GM19351 (cell line): ENCODE measurements at regions not wholly inside any gene's neighbourhood (a gene's known extent, or its start where the extent isn't known, plus 50 kb on each side); places are given as distances from the start of the nearest gene placed in this dataset.
"Not testable (repeated sequence)": the region's sequence is repeated elsewhere in the genome, so short reads cannot be mapped to it uniquely, and the experiment has no call there.

ENCODE experiments used
- ATAC-seq: cut with Tn5 transposase; IDR thresholded peaks from one replicate; pipeline ENCODE4 v1.9.1; 2021; ENCODE audit warnings: mild to moderate bottlenecking, moderate library complexity; ENCODE audit not compliant: unreplicated experiment

DNA sequence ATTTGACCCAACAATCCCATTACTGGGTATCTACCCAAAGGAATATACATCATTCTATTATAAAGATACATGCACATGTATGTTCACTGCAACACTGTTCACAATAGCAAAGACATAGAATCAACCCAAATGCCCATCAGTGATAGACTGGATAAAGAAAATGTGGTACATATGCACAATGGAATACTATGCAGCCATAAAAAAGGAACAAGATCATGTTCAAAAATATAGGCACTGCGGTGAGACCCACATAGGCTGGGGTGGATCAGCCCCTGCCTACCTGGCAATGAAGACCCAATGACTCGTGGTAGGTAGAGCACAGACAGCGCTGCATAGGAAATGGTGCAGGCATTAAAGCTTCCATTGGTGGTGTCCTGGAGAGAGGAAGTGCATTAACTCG, 88.6 kb upstream of the NFIL3 start:
- ATAC-seq: not testable (repeated sequence)

DNA sequence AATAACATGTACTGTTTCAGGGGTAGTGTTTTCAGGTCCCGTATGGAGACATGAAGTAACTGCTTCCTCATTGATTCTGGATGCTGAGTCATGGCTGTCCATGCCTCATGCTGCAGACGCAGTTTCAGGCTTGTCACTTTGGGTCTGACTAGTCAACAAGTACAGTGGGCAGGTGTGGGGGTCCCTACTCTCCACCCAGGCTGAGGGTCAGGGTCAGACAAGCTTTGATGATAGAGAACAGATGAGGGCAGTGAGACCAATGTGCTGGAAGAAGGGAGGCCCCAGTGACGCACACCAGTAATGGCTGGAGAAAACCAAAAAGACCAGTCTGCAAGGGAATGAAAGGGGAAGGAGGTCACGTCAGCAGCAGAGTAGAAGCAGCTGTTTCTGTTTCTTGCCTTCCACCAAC, 80.0 kb upstream of the NFIL3 start:
- no peak for ATAC-seq

DNA sequence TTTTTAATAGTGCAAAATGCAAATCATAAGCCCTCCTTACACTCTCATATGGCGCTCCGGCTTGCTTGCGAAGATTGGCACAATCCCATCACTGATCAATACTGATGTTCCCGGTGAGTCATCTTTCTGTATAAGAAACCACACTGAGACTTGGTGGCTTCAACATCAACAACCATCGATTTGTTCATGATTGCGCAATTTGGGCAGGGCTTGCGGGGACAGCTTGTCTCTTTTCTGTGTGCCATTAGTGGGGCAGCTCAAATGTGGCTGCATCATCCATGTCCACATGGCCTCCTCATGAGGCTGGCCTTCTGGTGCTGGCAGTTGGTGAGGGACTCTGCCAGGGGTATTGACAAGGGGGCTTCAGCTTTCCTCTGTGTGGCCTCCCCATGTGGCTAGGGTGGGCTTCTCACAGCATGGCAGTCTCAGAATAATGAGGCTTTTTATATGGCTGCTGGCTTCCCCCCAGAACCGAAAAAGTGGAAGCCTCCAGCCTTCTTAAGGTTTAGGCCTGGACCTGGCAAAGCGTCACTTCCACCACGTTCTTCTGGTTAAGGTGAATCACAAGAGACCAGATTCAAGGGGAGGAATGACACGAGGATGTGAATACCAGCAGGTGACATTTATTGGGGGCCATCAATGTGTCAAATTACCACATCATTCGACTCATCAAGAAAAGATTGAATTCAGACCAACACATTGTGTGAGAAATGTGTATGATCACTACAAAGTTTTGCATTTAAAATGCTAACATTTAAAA, 79.5 kb upstream of the NFIL3 start:
- ATAC-seq: no peak

DNA sequence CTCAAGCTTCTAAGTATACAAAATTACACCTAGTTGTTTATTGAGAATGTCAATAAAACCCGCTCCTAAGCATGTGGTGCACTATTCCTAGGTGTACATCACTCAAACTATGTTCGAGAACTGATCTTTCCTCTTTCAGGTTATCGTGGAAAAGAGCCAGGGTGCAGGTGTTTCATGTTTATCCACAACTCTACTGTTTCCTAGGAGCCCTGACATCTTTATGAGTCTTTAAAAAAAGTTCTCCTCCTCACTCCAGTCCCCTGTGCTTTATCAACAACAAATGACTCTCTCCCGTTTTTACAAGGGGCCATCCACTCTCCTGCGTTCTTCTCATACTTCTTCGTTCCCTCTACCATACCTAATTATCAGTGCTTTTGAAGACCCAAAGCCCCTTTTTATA, 78.8 kb upstream of the NFIL3 start:
- no peak for ATAC-seq

DNA sequence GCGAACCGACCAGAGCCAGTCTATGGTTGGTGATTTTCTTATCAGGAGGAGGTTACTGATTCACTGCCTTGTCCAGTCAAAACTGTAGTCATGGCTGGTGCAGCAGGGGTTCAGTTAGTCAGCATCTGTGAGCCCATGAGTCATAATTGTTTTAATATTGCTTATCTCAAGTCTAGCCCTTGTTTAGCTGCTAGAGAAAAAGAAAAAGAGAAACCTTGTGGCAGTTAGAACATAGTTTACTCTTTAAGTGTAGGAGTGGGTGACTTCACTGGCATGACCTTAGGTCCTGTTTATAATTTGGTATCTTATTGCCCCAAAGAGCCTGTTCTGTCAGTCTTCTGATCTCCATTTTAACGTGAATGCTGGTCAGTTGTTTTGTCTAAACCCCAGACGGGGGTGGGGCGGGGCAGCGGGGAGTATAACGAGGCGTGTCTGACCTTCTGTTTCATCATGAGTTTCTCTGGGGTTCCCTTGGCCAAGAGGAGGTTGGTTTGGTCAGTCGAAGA, 76.9 kb upstream of the NFIL3 start:
- peak; percentile 61 for ATAC-seq

DNA sequence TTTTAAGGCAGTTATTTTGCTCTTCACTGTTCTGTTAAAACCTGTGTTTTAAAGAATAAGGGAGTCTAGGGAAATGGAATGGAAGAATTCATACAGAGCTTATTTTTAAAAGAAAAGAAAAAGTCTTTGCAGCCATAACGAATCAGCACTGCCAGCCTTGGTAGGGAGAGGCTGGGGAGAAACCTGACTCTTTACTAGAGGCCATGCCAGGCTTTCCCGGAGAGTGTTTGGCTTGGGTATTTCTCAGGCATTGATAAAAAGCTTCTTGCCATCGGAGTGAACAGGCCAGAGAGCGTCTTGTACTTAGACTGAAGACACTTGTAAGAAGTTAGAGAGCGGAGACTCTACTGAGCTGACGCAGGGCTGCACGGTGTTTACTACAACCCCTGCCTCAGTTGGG, 72.7 kb upstream of the NFIL3 start:
- no peak for ATAC-seq

DNA sequence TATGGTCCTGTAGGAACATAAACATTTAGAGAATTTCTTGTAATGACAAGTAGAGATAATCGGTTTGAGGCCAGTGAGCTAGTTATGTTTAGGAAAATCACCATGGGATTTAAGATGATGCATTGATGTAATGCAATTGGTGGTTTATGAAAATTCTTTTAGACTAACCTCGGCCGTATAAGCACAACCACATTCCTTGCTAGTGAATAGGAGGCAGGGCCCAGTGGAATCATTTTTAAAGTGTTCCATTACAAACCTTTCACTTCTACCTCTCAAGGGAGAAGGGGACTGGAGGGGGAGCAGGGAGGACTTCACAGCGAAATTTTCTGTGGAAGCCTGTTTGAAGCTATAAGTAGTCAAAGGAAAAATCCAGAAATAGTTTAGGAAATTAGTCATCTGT, 71.8 kb upstream of the NFIL3 start:
- ATAC-seq: no peak

DNA sequence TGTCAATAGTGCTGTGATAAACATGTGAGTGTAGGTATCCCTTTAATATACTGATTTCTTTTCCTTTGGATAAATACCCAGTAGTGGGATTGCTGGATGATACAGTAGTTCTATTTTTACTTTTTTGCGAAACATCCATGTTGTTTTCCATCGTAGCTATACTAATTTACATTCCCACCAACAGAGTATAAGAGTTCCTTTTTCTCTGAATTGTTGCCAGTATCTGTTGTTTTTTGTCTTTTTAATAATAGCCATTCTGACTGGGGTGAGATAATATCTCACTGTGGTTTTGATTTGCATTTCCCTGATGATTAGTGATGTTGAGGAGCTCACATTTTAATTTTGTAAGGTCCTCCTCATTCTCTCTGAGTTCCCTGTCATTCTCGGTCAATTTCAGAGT, 71.1 kb upstream of the NFIL3 start:
- no peak for ATAC-seq

DNA sequence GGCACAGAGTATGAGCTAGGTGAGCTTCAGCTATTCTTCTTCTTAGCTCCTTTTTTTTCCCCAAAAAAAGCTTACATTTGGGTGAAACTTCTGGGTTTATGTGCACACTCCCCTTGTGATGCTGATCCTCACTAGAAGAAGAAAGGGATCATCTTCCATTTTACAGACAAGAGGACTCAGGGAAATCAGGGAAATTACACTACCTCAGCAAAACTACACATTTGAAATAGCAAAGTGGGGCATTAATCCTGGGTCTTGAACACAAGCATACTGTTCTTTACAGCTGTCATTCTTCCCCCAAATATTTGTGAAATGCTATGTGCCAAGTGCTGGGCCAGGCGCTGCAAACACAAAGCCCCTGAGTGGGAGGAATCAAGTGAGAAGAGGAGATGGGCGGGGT, 68.6 kb upstream of the NFIL3 start:
- no peak for ATAC-seq

DNA sequence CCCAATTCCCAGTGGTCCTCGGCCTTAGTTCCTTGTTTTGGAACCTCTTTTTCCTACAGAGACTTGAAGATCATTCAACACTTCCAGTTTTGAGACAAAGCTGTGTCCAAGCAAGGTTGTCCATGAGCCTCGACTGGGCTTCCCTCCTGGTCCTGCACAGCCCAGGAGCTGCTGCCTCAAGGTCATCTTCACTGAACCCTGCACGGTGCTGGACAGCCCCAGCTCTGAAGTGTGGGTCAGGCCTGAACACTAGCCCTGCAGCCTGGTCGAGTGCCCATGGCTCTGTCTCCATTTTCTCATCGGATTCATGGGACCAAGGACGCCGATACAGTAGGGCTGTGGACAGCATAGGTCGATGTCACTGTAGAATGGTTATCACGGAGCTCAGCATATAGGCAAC, 68.0 kb upstream of the NFIL3 start:
- ATAC-seq: no peak

DNA sequence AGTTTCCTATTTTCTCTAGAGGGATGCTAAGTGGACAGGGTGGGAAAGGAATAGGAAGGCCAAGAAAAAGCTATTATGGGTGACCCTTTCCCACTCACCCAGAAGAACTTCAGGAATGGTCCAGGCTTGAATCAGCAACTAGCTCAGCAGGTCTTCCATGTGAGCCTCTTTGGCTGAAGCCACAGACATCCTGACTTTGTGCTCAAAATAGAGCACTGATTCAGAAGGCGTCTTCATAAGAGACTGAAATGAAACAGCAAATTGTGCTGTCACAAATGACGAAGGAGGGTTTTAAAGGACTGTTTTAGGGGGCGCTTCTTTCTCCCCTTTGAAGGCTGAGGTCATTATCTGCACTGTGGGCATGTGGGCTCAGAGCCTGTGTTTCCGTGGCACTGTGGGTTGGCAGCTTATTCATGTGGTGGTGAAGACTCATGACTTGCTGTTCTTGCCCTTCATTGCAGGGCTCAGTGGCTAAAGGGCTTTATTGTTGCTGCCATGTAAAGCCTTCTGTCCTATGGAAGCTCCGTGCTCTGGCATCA, 65.8 kb upstream of the NFIL3 start:
- no peak for ATAC-seq

DNA sequence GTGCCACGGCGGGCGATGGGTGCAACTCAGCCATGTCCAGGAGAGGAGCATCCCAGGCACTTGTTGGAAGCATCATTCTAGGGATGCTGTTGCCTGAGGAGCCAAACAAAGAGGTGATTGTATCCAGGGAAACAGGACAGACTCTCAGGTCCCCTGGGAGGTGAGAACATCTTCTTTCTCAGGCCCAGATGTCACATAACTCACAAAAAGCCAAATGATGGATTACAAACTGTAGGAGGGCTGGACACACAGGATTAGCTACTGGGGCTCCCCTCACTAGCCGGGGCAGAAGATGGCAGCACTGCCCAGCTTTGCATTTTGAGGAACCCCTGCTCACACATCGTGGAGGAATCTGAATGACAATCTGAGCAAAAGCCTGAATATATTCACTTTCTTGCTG, 64.7 kb upstream of the NFIL3 start:
- no peak for ATAC-seq

DNA sequence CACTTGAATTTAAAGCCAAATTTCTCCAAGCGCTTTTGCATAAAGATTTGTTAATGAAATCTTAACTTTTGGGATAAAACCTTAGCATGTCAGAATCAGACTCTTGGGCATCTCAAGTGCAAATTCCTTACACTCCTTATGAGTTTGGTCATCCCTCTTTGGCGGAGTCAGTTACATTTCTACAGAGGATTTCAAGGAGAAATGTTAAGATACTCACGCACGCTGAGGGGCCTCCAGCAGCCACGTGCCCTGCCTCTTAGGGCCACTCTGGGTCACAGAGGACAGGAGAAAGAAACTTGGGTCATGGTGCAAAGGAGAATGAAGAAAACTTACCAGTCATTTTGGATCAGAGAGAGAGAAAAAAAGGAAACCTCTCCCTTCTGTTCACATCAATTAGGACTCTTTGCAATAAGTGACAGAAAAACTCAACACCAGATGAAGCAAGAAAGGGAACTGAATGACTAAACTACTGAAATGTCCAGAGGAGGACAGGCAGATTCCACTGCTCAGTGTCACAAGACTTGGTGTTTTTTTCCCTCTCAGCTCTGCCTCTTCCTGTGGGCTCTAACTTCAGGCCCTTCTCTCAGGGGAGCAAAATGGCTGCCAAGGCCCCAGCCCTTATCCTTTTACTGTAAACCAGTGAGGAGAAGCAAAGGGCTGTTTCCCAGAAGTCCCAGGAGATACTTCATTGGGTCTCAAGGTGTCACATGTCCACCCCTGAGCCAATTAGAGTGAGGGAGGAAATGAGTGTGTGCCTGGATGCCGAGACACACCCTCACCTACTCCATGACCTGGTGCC, 63.3 kb upstream of the NFIL3 start:
- no peak for ATAC-seq

DNA sequence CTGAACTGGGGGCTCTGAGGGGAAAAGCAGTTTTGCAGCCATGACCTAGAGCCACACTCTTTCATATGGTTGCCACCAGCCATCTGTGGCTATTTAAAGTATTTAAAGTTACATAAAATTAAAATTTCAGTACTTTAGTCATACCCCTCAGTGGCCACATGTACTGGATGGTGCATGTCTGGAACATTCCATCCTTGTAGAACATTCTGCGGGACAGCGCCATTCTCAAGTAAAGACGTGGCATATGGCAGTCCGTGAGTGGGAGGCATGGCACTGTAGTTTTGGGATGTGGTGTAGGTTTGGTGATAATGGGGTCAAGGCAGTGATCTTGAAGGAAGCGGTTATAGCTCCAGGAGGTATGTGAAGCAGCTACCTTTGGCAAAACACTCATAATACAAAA, 61.4 kb upstream of the NFIL3 start:
- no peak for ATAC-seq

DNA sequence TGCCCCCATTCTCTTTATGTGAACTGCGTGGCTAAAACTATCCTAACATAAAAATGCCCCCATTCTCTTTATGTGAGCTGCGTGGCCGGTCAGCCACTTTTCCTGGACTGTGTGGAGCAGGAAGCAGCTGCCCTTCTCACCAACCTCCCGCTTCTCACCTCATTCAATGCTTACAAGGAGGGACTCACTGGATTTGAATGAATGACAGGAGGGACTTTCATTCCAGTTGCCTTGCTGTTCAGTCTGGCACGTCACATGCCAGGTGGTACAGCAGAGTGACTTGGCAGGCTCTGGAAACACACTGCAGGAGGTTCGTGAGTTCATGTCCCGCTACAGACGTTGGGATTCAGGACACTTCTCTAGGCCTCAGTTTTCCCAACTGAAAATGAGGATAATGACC, 60.2 kb upstream of the NFIL3 start:
- no peak for ATAC-seq

DNA sequence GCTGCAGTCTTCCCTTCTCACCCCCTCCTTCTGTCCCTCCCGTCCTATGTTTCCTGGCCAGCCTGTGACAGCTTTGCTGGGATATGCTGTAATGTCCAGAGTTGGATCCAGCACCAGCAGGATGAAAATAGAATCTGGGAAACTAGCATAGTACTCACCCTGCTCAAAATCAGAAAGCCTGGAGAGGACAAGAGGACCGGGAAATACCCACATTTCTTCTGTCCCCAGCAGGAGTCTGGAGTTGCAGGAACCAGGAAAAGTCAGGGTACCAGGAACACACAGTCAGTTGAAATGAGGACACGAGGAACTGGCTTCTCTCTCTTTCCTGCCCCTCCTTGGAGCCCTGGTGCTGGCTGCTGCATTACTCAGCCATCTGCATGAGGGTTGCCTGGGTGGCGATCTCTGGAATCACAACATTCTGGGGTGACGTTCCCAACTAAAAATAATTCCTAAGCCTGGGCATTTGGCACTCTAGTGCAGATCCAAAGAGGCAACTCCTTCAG, 59.6 kb upstream of the NFIL3 start:
- ATAC-seq: no peak

DNA sequence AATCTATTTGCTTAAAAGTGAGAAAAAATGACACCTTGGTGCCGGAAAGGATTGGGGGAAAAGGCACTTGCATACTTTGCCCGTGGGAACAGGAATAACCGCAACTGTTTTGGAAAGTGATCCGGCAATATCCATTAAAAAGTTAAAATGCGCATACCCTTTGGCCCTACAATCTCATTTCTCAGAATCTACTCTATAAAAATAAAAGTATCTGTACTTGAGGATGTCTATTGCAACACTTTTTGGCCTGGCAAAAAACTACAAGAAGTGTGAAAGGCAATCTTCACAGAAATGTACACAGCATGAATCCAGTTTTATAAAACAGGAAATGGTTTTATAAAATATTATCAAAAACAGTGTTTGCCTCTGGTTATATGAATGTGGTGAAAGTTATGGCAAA, 58.3 kb upstream of the NFIL3 start:
- no peak for ATAC-seq

DNA sequence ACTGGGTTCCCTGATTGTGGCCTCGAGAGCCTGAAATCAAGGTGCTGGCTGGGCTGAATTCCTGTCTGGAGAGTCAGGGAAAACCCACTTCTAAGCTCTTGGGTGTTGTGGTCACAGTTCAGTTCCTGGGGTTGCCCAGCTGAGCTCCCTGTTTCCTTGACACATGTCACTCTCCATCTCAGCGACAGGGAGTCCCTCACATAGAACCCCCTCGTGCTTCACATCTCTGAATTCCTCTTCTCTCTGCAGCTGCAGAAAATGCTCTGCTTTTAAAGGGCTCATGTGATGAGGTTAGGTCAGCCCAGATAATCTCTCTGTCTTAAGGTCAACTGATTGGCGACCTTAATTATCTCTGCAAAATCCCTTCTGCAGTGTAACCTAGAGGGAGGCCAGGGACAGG, 53.5 kb upstream of the NFIL3 start:
- no peak for ATAC-seq

DNA sequence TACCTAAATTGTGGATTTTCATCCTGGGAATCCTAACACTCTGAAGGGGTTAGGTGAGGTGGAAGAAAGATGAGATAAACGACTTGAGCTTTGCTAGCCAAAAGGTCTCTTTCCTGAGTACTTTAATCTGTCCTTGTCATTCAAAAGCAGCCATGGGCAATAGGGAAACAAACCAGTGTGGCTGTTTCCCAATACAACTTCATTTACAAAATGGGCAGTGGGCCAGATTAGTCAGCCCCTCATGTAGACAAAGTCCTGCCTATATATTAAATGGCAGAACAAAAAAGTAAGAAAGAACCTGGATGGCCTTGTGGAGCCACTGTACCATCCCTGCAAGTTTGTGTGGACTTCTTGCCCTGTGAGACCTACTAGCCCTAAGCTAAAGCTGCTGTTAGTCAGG, 51.0 kb upstream of the NFIL3 start:
- ATAC-seq: no peak
